HG02571 (cell line): ENCODE measurements at regions not wholly inside any gene's neighbourhood (a gene's known extent, or its start where the extent isn't known, plus 50 kb on each side); places are given as distances from the start of the nearest gene placed in this dataset.

ENCODE experiments used
- ATAC-seq: cut with Tn5 transposase; IDR thresholded peaks from one replicate; pipeline ENCODE4 v1.9.1; 2021; ENCODE audit warnings: mild to moderate bottlenecking, moderate library complexity; ENCODE audit not compliant: unreplicated experiment

DNA sequence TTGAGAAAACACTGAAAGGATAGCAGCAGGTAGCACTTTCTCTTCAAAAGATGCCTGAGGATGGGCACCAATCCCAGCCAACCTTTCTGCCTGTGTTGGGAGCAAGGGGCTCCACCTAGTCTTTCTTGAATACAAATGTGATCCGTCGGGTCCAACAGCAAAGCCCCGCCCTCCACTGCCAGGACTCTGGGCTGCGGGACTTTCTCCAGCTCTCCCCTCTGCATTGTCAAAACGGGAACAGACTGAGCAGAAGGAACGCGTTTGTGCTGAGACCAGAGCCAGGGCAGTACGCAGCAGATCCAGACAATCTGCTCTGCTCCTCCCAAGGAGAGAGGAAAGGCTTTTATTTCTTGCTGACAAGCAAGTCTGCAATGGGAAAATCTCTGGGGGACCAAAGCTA, 139.7 kb downstream of the SEC61B start:
- no peak for ATAC-seq

DNA sequence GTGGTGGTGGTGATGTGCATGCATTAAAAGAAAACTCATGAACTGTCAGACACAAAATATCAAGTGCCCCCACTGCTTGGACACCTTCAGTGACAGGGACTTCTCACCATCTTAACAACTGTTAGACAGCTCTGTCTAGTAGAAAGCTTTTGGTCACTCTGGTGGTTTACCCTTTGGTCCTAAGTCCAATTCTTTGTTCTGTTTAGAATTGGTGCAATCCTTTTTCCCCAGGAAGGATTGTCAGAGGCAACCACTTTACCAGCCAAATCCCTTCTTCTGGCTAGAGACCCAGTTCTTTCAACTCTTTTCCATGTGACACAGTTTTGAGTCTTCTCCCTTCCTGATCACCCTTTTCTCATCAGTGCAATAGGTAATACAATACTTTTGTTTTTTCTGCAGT, 140.2 kb downstream of the SEC61B start:
- ATAC-seq: no peak

DNA sequence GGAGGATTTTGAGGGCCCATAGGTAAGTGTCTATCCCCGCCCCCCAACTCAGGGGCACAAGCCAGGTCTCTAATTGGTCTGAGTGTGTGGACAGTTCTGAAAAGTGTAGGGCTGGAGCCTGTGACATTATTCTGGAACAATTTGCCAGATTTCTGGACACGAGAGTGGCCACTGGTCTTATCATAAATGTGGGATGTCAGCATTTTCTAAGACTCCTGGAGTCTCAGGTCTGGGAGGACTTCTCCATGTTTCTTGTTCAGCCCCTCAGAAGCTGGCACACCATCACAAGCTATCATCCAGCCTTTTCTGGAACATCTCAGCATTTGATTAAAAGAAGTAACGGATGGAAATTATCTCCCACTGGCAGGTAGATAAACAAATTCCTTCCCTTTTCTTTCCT, 141.4 kb downstream of the SEC61B start:
- no peak for ATAC-seq

DNA sequence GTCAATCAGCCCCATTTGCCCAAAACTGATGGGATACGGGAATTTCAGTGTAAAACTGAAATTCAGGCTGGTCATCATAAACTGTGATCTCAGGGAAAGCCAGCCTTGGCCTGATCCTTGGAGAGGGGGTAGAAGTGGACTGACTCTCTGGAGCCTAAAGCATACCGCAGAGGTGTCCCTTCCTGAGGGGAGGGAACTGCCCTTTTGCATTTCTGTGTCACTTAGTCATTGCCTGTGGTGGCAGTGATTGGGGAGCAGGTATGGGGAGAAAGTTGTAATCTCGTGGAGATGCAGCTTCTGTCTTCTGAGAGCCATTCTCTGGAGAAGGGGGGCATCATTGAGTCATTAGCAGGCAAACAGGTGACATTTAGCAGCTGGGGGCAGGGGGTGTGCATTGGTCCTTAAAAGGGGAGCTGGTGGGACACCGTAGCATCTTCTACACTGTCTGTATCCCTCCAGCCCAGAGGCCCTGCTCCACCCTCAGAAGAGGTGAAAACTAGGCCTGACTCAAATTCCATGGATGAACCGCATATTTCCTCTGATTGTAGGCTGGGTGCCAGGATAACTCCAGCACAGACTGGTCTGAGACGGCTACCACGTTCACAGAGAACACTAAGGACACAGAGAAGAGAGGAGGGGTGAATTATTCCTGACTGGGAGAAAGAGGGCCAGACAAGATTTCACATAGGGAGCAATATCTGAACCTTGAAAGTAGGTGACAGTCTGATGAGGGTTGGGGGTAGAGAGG, 143.3 kb downstream of the SEC61B start:
- ATAC-seq: no peak

DNA sequence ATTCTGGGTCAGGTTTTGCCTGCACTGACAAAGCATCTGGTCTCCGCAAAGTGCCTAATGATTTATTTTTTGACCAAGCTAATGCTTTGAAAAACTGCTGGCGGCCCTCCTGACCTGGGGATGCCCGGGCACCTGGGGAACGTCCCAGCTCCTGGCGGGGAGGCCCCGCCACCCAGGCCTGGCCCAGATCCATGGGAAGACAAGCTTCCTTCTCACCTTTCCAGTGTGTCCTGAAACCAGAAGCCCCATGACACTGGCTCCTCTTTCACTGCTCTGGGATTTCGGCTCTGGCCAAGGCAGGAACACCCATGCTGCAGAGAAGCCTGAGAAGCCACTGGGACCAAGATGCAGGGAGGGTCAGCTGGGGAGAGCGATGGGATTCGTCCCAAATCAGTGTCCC, 144.1 kb downstream of the SEC61B start:
- no peak for ATAC-seq

DNA sequence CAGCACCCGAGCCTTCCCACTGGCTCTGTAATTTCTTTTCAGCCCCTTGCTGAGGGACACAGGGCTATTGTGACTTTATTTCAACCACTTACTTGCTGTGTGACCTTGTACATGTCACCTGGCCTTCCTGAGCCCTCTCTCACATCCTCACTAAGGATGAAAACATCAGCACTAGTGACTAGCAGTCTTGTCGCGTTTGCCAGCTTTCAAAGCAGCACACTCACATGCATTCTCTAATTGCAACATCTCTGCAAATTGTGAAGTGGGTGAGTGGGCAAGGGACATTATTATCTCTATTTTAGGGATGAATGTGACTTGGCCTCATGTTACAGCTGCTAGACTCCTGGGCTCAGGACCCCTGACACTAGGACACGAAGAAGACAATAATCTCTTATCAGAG, 144.5 kb downstream of the SEC61B start:
- no peak for ATAC-seq

DNA sequence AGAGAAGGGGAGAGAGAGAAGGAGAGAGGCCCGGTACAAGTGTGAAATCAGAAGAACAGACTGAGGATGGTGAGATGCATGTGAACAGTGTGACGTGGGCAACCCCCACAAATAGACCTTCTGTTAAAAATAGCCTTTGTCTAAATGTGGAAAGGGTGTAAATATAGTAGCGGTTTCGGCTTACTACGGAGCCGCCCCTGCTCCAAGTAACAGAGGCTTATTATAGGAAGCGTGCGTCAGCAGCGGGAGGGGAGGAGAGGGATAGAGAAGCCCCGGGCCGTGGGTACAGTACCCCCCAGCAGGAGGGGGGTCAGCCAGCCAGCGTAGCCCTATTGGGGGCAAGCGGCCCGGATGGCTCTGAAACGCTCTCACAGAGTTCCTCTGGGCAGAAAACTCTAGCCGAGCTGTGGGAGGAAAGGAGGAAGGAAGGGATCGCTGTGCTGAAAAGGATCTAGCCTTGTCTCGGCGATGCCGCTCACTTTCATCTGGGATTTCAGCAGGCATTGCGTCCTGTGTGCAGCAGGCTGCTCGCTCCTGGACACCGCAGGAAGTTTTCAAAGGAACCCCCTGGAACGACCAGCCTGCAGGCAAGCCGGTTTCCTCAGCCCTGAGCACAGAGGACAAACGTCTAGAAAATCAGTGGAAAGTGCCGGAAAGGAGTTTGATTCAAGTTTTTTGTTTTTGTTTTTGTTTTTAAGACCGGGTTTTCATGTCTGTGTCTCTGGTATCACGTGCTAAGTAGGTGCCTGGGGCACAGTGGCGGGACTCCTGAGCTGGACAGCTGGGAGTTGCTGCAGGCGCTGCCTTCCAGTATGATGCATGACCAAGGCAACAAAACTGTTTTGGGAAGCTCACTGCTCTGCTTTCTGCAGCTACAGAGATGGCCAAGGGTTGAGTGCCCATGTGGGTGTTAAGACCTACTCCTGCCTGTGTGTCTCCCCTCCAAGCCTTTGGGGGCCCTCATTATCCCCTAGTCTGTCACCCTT, 146.6 kb downstream of the SEC61B start:
- peak; percentile 54 for ATAC-seq

DNA sequence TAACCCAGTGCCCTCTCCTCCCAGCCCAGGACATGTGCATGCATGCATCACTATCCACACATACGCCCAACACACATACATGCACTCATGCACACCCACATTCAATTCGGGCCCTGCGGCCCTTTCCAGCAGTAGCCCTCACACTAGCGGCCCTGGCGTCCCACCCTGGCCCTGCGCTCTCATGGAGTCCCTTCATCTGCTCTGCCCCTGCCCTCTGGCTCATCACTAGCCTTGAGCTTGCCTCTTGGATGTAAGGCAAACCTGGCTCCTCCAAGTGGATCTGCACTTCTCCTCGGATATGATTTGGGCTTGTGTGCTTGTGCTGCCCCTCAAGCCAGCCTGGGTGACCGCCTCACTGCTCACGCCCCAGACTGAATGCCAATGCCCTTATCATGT, 147.2 kb downstream of the SEC61B start:
- ATAC-seq: no peak

DNA sequence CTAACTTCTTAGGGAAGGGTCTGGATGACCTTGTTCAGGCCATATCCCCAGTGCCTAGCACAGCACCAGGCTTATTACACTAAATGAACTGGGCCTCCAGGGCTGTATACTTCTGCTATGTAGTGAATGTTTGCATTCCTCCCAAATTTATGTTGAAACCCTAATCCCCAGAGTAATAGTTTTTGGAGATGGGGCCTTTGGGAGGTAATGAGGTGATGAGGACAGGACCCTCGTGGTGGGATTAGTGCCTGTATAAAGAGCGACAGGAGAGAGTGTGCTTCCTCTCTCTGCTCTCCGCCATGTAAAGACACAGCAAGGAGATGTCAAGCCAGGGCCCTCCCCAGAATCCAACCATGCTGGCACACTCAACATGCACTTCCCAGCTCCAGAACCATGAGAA, 148.3 kb downstream of the SEC61B start:
- ATAC-seq: no peak

DNA sequence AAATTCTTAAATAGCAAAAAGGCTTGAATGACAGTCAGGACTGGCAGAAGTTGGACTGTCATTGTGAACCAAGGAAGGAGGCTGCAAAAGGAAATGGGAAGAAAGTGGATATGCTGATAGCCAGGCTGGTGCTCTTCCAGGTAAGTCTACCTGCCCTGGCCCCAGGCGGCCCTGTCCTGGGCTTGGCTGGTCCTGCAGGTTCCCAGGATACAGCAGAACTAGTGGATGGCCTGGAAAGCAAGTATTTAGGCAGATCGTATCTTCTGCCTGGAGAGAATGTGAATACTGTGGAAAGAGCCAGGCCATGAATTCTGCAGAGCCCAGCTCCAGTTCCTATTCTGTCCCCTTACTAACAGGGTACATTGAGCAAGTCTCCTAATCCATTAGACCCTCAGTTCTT, 149.3 kb downstream of the SEC61B start:
- no peak for ATAC-seq

DNA sequence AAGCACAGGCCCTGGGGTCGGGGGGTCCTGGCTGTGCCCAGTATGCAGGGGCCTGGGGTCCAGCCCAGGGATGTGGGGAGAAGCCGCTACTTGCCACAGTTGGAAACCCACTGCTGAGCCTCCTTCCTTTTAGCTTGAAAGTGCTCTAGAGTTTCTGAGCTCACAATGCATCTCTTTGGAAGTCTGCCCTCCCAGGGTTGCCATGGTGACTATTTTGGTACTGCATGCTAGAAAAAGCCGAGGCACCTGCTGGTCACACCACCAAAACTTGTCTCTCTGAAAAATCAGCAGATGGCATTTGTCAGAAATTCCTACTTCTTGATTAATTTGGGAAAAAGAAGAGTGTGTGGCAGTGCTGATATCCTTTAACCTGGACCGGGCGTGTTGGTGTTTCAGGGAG, 151.8 kb downstream of the SEC61B start:
- ATAC-seq: no peak

DNA sequence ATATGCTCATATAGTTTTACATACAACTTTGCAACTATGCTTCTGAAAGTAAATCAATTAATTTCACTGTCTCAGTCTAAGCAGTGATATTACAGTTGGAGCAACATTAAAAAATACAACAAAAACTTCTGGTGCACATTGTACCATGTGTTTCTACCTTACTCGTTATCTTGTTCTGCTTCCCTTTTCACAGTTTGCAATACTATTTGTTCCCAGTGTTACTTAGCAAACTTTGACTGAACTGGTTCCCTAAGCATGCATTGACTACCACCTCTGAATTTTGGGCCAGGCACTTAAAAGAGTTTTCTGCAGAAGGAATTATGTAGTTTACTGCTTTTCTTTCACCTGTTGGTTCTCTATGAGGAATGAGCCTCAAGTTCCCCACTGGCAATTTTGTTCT, 152.7 kb downstream of the SEC61B start:
- no peak for ATAC-seq

DNA sequence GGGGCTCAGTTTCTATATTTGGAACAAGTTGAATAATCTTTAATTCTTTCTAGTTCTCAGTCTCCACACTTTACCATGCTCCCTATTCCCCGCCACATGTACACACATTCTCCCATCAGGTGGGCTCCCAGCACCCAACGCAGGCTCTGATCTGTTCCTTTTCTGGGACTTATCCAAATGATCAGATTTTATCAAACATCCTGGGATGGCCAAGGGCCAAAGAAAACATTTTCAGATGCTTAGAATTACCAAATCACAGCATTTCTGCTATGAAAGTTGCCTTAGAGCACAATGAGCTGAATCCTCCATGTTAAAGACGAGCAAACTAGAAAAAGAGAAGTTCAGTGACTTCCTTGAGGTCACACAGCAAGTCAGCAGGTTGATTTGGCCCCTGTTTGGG, 153.4 kb downstream of the SEC61B start:
- ATAC-seq: no peak

DNA sequence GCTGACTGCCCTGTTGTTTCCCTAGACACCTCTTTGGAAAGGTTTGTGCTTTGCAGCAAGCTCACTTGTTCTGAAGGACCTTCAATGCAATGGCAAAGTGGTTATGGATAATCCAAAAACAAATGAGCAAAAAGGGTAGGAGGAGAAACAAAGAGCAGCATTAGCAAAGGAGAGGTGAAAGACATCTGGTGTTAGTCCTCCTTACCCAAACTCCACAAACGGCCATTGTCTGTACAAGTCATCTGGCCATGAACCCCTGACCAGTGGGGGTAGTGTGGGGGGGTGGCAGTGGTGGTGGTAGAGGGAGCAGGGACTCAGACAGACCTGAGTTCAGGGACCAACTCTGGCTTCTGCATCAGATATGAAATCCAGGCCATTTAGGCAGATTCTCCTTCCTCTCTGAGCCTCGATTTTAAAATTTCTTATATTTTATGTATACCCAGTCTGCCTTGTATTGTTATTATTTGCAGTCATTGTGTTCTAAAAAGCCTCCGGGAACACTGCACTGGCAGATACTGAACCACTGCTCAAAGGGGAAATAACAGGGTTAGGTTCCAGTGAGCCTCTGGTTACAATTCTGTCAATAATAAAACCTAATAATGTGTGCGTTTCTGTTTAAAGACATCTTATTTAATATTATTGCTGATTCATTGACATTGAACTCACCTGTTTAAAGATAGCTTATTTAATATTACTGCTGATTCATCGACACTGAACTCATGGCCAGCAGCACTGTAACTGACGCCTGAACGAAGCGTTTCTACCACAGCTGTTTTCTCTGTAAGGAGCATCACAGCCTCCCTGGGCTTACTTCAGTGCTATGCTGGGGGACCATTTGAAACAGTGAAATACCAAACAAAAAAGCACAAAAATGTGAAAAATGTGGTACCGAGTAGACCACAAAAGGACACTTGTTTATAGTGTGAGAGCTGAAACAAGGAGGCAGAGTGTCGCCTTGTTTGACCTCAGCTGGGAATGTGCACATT, 156.0 kb downstream of the SEC61B start:
- ATAC-seq: no peak

DNA sequence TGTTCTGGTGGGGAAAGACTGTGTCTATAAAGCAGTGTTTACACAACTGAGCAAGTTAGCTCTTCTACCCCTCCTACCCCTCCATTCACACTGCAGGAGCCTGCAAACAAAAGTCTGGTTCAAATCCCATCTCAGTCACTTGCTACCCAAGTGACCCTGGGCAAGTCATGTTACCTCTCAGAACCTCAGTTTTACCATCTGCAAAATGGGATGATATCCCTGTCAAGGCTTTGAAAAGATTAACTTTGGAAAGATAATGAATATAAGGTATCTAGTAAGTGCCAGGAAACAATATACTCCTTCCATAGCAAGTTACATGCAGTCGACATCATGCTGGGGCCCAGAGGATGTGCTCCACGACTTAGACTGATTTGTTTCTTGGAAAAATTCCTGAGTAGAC, 161.5 kb downstream of the SEC61B start:
- no peak for ATAC-seq

DNA sequence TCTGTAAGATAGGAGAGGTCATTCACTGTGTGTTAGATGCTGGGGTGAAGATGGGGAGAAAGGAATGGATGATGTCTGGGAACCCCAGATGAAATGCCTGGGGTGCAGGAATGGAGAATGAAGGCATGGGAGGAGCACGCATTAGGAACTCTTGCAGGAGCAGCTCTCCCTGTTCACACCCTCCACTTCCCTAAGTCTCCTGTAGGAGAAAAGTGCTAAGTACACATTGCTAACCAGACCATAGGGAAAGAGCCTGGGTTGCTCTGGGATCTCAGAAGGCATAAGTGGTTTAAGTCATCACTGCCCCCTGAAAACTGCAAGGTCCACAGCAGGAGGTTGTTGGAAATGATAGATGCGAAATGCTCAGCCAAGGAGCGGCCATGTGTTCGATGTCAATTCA, 163.1 kb downstream of the SEC61B start:
- ATAC-seq: no peak

DNA sequence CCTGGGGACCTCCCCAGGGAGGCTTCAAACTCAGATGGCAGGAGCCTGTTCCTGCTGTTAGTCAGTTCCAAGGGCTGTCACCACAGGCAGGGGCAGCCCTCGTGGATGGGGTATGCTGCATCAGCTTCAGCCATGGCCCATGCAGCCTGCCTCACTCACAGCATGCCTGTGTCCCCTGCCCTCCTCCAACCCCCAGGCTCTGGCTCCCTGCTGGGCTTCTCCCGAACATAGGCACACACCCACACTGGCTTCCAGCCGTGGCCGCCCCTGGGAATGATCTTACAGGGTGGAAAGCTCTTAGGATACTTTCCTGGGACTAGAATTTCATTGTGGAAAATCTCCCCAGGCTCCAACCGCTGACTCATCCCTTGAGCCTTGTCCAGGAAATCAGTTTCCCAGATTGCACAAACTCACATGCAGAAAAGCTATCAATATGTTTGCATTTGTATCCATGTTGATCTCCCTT, 163.8 kb downstream of the SEC61B start:
- no peak for ATAC-seq

DNA sequence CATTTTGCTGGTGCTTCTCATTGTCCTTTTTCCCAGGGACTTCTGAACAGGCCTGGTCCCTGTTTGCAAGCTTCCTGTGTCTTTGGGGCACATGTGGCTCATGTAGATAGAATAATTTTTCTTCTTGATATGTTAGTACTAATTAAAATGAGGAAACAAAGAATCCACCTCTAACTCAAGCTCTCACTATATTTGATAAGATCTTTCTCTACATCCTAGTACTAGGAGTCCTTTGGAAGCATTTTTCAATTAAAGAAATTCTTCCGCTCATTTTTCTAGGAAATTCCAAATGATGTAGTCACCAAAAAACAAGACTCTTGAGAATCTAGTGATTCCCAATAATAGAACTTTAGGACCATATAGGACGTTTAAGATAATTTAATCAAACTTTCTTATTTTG, 165.3 kb downstream of the SEC61B start:
- ATAC-seq: no peak

DNA sequence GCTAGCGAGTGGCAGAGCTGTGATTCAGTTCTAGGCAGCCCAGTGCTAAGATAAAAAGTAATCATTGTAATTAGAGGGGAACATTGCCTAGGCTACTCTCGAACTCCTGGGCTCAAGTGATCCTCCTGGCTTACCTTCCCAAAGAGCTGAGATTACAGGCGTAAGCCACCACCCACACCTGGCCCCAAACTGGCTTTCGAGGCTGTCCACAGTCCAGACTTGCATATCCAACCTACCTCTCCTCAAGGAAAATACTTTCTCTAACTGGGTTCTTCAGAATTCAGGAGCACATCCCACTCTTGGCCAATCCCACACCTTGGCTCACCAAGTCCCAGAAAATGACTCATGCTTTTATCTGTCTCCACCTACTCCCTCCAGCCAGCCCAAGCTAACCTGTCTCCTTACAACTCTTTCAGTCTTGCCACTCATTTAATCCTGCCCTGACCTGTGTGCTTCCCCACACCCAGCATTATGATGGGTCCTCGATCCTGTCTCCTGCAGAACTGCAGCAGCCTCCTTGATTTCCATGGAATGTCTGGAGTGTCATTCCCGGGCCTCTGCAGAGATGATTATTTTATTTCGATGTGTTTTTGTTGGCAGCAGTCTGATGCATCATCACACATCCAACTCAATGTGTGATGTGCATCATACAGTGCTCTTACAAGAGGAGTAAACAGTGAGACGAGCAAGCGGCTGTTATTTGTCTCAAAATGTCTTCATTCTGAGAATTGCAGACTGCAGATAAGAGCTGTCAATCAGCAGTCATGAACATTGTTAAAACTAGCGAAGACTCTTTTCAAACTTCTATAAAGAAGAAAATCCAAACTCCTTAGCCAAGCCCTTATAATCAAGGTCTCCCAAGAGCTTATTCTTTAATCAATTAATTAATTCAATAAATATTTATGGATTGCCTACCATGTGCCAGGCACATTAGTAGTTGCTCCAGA, 167.3 kb downstream of the SEC61B start:
- ATAC-seq: no peak
